Esophagus squamous epithelium (tissue), 4 donors: ENCODE measurements at regions not wholly inside any gene's neighbourhood (a gene's known extent, or its start where the extent isn't known, plus 50 kb on each side); places are given as distances from the start of the nearest gene placed in this dataset.

Experiments used
- POLR2A ChIP-seq, 4 donors: fragments of 450-650 bp; IDR thresholded peaks; one replicate each; pipeline ENCODE4 v1.6.1; 2017; ENCODE audit warnings: antibody characterized with exemption in 4 of 4, mild to moderate bottlenecking in 4 of 4, moderate library complexity in 3 of 4
- TF ChIP-seq, protein P1 (sequence below), 6 experiments: fragments of 450-650 bp in 4 of 6; fragments of 200-600 bp in 2 of 6; sonication (generic) in 2 of 6; IDR thresholded peaks; one replicate each; pipeline ENCODE4 v1.5.1; 2016 to 2019; ENCODE audit warnings: antibody characterized with exemption in 6 of 6, mild to moderate bottlenecking in 4 of 6, moderate library complexity in 4 of 6

DNA sequence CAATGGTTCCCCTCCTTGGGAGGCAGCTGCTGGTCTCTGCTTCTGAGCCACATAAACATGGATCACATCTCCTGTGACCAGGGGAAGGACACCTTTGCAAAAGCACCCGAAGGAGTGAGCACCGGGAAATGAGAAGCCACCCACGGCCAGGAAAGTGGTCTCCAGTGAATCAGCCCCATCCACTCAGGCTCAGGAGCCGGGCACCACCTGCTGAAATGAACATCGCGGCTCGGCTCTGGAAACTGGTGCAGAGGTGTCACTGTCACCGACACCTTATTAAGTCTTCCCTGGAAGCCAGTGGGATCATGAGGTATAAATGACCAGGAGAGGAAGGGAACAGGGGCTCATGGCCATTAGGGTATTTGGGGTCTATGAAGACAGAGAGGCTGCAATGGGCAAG is 207.2 kb upstream of the C1orf174 start:
- TF ChIP-seq, protein P1, sequence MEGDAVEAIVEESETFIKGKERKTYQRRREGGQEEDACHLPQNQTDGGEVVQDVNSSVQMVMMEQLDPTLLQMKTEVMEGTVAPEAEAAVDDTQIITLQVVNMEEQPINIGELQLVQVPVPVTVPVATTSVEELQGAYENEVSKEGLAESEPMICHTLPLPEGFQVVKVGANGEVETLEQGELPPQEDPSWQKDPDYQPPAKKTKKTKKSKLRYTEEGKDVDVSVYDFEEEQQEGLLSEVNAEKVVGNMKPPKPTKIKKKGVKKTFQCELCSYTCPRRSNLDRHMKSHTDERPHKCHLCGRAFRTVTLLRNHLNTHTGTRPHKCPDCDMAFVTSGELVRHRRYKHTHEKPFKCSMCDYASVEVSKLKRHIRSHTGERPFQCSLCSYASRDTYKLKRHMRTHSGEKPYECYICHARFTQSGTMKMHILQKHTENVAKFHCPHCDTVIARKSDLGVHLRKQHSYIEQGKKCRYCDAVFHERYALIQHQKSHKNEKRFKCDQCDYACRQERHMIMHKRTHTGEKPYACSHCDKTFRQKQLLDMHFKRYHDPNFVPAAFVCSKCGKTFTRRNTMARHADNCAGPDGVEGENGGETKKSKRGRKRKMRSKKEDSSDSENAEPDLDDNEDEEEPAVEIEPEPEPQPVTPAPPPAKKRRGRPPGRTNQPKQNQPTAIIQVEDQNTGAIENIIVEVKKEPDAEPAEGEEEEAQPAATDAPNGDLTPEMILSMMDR (IDR thresholded peaks at IDR 0.05) = no peak
- TF ChIP-seq POLR2A (IDR thresholded peaks at IDR 0.05) = no peak
